MM.1S (cell line): ENCODE measurements at regions not wholly inside any gene's neighbourhood (a gene's known extent, or its start where the extent isn't known, plus 50 kb on each side); places are given as distances from the start of the nearest gene placed in this dataset.

Experiments
- DNase-seq: peaks from one replicate; pipeline ENCODE4 v3.0.0-alpha.2; 2015
- H2AFZ ChIP-seq: fragments of 300-600 bp; sonication (generic); 2 replicates; pipeline ENCODE4 v1.6.0; 2016; ENCODE audit warnings: antibody characterized with exemption, low read length
- H3F3A ChIP-seq: fragments of 300-600 bp; sonication (generic); 2 replicates; pipeline ENCODE4 v1.6.1; 2016; ENCODE audit warnings: mild to moderate bottlenecking, antibody characterized with exemption, low read length, moderate library complexity, mixed read lengths; ENCODE audit not compliant: insufficient read depth
- H3K27ac ChIP-seq: fragments of 300-600 bp; sonication (generic); 2 replicates; pipeline ENCODE4 v1.5.1; 2016; ENCODE audit warnings: mild to moderate bottlenecking, low read length
- H3K27me3 ChIP-seq: fragments of 300-600 bp; sonication (generic); replicated peaks from 2 replicates; pipeline ENCODE4 v1.6.0; 2016; ENCODE audit warnings: low read length; ENCODE audit not compliant: insufficient read depth
- H3K36me3 ChIP-seq: fragments of 300-600 bp; sonication (generic); replicated peaks from 2 replicates; pipeline ENCODE4 v1.6.1; 2016; ENCODE audit warnings: mild to moderate bottlenecking, low read length, mixed read lengths; ENCODE audit not compliant: insufficient read depth
- H3K4me1 ChIP-seq: fragments of 300-600 bp; sonication (generic); 2 replicates; pipeline ENCODE4 v1.6.1; 2016; ENCODE audit warnings: low read length, mixed read lengths
- H3K4me2 ChIP-seq: fragments of 300-600 bp; sonication (generic); 2 replicates; pipeline ENCODE4 v1.6.0; 2016; ENCODE audit warnings: low read depth, low read length
- H3K4me3 ChIP-seq: fragments of 300-600 bp; sonication (generic); 2 replicates; pipeline ENCODE4 v1.5.1; 2016; ENCODE audit warnings: low read length, mixed read lengths
- H3K79me2 ChIP-seq: fragments of 300-600 bp; sonication (generic); 2 replicates; pipeline ENCODE4 v1.6.1; 2016; ENCODE audit warnings: mixed run types, low read length, mixed read lengths
- H3K9ac ChIP-seq: fragments of 300-600 bp; sonication (generic); 2 replicates; pipeline ENCODE4 v1.6.1; 2016; ENCODE audit warnings: low read length, mixed read lengths
- H3K9me2 ChIP-seq: fragments of 300-600 bp; sonication (generic); replicated peaks from 2 replicates; pipeline ENCODE4 v1.6.1; 2016; ENCODE audit warnings: mild to moderate bottlenecking, low read length, mixed read lengths; ENCODE audit not compliant: insufficient read depth
- H3K9me3 ChIP-seq: fragments of 300-600 bp; sonication (generic); replicated peaks from 2 replicates; pipeline ENCODE4 v1.6.1; 2016; ENCODE audit warnings: mild to moderate bottlenecking, low read length, mixed read lengths; ENCODE audit not compliant: insufficient read depth
- H4K20me1 ChIP-seq: fragments of 300-600 bp; sonication (generic); 2 replicates; pipeline ENCODE4 v1.6.1; 2016; ENCODE audit warnings: mild to moderate bottlenecking, low read length, moderate library complexity, mixed read lengths; ENCODE audit not compliant: insufficient read depth
- CTCF ChIP-seq: fragments of 300-600 bp; sonication (generic); IDR thresholded peaks from 2 replicates; pipeline ENCODE4 v1.5.1; 2016; ENCODE audit warnings: antibody characterized with exemption, low read length, mixed read lengths
- EZH2 ChIP-seq: fragments of 300-600 bp; sonication (generic); optimal IDR thresholded peaks from 2 replicates; pipeline ENCODE3; 2017; ENCODE audit warnings: low read depth, mild to moderate bottlenecking, antibody characterized with exemption, low read length, mixed read lengths
- EZH2phosphoT487 ChIP-seq: fragments of 300-600 bp; sonication (generic); IDR thresholded peaks from 2 replicates; pipeline ENCODE4 v1.6.1; 2018; ENCODE audit warnings: antibody characterized with exemption, low read length

- H4K20me1 ChIP-seq = no peaks in the 10 kb centered on the region
Observed at GRCh38 chr15:25931851-25932250, 68.7 kb upstream of the ATP10A start.

DNA sequence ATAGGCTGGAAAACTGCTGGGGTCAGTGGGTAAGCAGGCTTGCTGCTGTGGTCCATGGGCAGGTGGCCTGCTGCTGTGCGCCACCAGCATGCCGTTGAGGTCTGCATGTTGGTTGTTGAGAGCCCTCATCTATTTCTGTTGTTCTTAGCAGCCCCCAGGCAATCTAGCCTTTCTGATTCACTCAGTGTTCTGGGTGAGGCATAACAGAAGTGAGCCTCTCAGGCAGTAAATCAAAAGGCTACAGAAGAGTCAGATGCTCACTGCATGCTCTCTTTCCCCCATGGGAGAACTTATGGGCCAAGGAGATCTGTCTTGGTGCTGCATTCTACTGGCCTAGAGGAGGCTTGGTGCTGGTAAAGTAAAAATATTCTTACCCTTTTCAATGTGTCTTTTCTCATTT, 67.8 kb upstream of the ATP10A start:
- Histone ChIP-seq H3K9me3 (no peaks in the 10 kb centered on the region), H4K20me1 (no peaks in the 10 kb centered on the region), H3K27me3 (no peaks in the 10 kb centered on the region), H3K4me1 (no peaks in the 10 kb centered on the region), H3K4me3 (no peak overlapping the region), H3K4me2 (no peak overlapping the region), H3K9me2 (no peaks in the 10 kb centered on the region), H3K36me3 (no peaks in the 10 kb centered on the region), H3K79me2 (no peaks in the 10 kb centered on the region), H3K9ac (no peak overlapping the region), H3K27ac (no peak overlapping the region), H3F3A (no peaks in the 10 kb centered on the region), H2AFZ (no peak overlapping the region)
- no peak for DNase-seq
- no peak for TF ChIP-seq EZH2phosphoT487
- no peak for TF ChIP-seq CTCF
- no peak for TF ChIP-seq EZH2

More at GRCh38 chr15:25931851-25932250, 68.7 kb upstream of the ATP10A start:
- Histone ChIP-seq H3F3A (no peaks in the 10 kb centered on the region), H3K9me3 (no peaks in the 10 kb centered on the region), H3K27ac (no peak overlapping the region), H3K79me2 (no peaks in the 10 kb centered on the region), H3K36me3 (no peaks in the 10 kb centered on the region), H3K9ac (no peak overlapping the region), H2AFZ (no peak overlapping the region), H3K9me2 (no peaks in the 10 kb centered on the region), H3K4me2 (no peak overlapping the region), H3K27me3 (no peaks in the 10 kb centered on the region), H3K4me3 (no peak overlapping the region), H3K4me1 (no peaks in the 10 kb centered on the region)
- no peak for DNase-seq
- TF ChIP-seq EZH2phosphoT487 (no peak), CTCF (no peak), EZH2 (no peak)
